Neural progenitor cell (in vitro differentiated cells): ENCODE measurements at regions not wholly inside any gene's neighbourhood (a gene's known extent, or its start where the extent isn't known, plus 50 kb on each side); places are given as distances from the start of the nearest gene placed in this dataset.

Source experiments
- CTCF ChIP-seq: fragments of 200-600 bp; sonication (generic); IDR thresholded peaks from 2 replicates; pipeline ENCODE4 v1.5.1; 2017; ENCODE audit warnings: antibody characterized with exemption, mild to moderate bottlenecking
- EZH2 ChIP-seq: fragments of 200-600 bp; sonication (generic); IDR thresholded peaks from 2 replicates; pipeline ENCODE4 v1.6.1; 2017; ENCODE audit warnings: antibody characterized with exemption, mild to moderate bottlenecking, moderate library complexity

GRCh38 chr7:67550801-67551436, 554.3 kb downstream of the TYW1 start:
- TF ChIP-seq CTCF, result no peak
- TF ChIP-seq EZH2, result no peak
